NB4 (cell line): ENCODE measurements at regions not wholly inside any gene's neighbourhood (a gene's known extent, or its start where the extent isn't known, plus 50 kb on each side); places are given as distances from the start of the nearest gene placed in this dataset.

Experiments used
- CTCF ChIP-seq: IDR thresholded peaks from one replicate; pipeline ENCODE4 v1.5.1; 2012; ENCODE audit warnings: low read depth, low read length
- MAX ChIP-seq: IDR thresholded peaks from 2 replicates; pipeline ENCODE4 v1.6.1; 2011; ENCODE audit warnings: low read depth, low read length
- MYC ChIP-seq: IDR thresholded peaks from 2 replicates; pipeline ENCODE4 v1.6.1; 2011; ENCODE audit warnings: low read depth, low read length
- POLR2A ChIP-seq: IDR thresholded peaks from 2 replicates; pipeline ENCODE4 v1.6.1; 2011; ENCODE audit warnings: mild to moderate bottlenecking; ENCODE audit not compliant: insufficient read length; ENCODE audit errors: extremely low read depth

- TF ChIP-seq CTCF = no peak
- TF ChIP-seq MAX = no peak
- no peak for TF ChIP-seq POLR2A
- no peak for TF ChIP-seq MYC
Measured at GRCh38 chr11:10979529-10979928, 121.7 kb upstream of the ZBED5 start.
